ENCODE measurements at regions not wholly inside any gene's neighbourhood (a gene's known extent, or its start where the extent isn't known, plus 50 kb on each side); places are given as distances from the start of the nearest gene placed in this dataset.

DNA sequence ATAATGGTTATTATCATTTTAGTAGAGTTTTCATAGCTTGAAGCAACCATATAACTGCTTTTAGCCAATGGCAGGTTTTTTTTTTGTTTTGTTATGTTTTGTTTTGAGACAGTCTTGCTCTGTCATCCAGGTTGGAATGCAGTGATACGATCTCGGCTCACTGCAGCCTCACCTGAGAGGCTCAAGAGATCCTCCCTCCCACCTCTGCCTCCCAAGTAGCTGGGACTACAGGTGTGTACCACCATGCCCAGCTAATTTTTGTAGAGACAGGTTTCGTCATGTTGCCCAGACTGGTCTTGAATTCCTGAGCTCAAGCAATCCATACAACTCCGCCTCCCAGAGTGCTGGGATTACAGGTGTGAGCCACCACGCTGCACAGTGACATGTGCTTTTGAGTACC is 117.5 kb upstream of the GAREM1 start:
- TF ChIP-seq, protein P1, sequence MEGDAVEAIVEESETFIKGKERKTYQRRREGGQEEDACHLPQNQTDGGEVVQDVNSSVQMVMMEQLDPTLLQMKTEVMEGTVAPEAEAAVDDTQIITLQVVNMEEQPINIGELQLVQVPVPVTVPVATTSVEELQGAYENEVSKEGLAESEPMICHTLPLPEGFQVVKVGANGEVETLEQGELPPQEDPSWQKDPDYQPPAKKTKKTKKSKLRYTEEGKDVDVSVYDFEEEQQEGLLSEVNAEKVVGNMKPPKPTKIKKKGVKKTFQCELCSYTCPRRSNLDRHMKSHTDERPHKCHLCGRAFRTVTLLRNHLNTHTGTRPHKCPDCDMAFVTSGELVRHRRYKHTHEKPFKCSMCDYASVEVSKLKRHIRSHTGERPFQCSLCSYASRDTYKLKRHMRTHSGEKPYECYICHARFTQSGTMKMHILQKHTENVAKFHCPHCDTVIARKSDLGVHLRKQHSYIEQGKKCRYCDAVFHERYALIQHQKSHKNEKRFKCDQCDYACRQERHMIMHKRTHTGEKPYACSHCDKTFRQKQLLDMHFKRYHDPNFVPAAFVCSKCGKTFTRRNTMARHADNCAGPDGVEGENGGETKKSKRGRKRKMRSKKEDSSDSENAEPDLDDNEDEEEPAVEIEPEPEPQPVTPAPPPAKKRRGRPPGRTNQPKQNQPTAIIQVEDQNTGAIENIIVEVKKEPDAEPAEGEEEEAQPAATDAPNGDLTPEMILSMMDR (IDR thresholded peaks at IDR 0.05; ENCODE audit: poor library complexity) = no peak
- no peak for TF ChIP-seq EZH2 (IDR thresholded peaks at IDR 0.05; ENCODE audit: borderline replicate concordance)
